GM21447 (cell line): ENCODE measurements at regions not wholly inside any gene's neighbourhood (a gene's known extent, or its start where the extent isn't known, plus 50 kb on each side); places are given as distances from the start of the nearest gene placed in this dataset.

ENCODE experiments used
- ATAC-seq: cut with Tn5 transposase; IDR thresholded peaks from one replicate; pipeline ENCODE4 v1.9.1; 2021; ENCODE audit not compliant: unreplicated experiment

DNA sequence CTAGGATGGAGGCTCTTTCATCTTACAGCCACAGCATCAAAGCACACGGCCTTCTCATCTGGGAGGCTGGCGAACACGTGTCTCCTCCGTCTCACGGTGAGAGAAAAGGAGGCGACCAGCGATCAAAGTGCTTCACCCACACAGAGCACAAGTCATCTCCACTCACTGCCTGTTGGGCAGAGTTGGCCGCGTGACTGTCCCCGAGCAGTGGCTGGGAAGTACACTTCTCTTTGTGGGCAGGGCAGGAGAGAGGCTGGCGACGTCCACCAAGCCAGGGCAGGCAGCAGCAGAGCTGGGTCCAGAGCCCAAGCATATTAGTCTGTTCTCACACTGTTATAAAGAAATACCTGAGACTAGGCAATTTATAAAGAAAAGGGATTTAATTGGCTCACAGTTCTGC lies 64.1 kb upstream of the FOXC1 start:
- no peak for ATAC-seq

DNA sequence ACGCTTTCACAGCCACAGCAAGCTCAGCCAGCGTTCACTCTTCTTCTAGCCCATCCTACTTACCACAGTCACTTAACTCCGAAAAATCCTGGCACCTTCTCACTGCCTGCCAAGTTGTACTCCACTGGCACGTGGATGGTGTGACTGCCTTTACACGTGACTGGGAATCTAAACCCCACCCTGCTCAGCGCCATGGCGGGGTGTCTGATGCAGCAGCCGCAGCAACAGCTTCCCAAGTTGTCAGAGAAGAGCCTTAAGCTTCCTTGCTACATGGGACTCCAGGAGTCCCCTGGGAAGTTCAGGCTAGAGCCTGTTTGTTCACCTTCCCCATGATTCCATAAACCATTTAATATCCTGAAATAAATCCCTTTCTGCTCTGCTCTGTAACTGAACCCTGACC lies 61.9 kb upstream of the FOXC1 start:
- ATAC-seq, result no peak

DNA sequence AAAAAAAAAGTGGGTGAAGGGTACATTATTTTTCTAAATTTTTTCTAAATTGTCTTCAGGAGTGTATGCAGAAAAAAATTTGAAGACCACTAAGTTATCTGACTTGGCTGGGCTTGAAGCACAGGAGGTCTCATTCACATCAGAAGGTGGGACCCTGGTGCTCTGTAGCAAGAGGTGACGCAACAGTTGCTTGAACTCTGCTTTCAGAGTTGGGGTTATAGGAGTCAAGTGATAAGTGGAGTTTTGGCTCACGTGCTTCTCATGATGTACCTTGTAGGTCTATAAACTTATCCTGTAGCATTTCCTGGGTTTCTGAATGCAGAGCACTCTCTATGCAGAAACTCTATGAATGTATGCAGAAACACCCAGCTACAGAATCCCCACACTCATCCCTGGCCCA lies 58.5 kb upstream of the FOXC1 start:
- ATAC-seq, result no peak

DNA sequence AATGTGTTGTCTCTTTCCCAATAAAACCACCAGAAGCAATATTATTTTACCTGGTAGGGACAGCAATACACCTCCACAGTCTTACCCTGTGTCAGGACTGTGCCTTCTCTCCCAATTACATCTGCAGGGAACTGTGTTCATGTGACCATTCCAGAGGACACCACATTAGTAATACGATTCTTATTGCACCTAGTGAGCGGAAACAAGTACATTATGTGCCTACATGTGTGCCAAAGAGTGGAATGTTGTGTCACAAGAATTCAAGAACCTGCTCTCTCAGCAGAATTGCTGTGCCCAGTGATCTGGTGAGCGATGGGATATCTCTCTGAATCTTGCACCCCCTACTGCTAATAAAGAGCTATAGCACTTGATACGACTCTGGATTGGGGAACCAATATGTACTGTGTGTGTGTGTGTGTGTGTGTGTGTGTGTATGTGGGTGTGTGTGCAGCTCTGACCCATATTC lies 57.4 kb upstream of the FOXC1 start:
- ATAC-seq, result no peak

DNA sequence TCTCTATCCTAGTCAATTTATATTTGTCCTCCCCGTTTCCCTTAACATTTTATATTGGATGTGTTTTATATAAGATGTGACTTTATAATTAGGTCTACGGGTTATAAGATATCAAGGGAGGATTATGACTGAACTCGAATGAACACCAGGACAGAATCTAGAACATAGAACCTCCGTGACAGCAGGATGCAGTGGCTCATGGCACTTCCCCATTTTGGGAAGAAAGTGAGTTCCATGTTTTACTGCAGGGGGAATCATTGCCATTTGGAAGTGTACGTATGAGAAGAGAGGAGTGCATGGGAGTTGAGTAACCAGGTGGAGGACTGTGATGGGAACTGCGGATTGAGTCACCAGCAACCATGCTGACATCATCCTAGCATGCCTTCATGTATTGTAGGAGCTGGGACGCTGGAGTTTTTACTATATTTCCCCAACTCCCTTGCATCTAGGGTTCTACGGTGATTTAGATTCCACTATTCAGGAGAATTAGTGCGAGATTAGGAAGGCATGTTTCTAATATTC lies 56.1 kb upstream of the FOXC1 start:
- ATAC-seq, result no peak

DNA sequence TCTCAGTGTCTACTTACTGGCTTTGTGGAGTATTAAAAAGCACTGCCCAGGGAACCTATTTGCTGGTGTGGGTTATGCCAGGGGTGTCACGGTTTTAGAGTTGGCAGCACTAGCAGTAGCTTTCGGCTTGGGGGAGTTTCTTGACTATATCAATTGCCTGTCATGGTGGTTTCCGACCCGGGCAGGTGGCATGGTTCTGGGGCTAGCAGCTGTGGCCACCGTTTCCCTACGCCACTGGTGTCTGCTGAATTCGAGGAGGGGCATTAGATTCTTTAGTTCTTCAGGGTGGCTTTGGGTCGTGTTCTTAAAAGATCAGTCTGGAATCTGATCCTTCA lies 55.6 kb upstream of the FOXC1 start:
- ATAC-seq, result no peak

DNA sequence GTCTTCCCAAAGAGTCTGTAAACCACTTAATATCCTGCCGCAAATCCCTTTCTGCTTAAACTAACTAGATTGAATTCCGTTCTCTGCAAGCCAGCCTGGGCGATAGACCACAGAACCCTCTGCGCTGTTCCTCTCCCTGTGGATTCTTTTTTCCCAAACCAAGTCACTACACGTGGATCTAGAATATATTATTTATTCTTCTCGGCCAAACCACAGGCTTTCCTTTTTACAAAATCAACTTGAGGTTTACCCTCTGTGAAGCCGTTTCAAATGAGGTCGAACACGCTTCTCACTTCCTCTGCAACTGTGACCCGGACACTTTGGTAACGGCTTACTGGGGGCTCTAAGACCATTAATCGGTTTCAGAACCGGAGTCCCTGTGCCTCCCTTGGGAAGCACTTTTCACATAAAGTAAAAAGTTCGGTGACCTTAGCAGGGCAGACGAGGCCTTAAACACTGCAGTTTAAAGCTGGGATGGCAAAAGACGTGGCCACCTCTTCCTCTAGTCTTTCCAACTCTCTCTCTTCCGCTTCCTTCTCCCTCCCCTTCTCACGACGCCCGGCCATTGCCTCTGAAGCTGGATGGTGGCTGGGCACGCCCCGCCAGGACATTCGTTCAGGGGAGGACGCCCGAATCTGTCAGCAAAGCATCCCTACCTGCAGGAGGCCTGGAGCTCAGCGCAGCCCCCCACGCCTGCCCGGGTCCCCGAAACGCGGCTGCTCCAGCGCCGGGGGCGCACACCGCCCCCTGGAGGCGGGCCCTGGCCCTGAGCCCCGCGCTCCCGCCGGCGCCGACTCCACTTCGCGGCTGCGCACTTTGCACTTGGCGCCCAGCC lies 55.0 kb upstream of the FOXC1 start:
- ATAC-seq, result no peak

DNA sequence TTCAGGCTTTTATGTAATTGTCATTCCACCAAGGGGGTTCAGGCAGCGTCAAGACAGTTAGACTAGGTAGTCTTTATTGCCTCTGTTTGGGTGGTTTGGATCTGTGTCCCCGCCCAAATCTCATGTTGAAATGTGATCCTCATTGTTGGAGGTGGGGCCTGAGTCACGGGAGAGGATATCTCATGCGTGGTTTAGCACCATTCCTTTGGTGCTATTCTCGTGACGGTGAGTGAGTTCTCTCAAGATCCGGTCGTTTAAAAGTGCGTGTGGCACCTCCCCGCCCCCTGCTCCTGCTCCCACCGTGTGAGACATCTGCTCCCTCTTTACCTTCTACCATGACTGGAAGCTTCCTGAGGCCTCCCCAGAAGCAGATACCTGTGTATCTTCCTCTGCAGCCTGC lies 51.3 kb upstream of the FOXC1 start:
- no peak for ATAC-seq
